H1 (cell line): ENCODE measurements at regions not wholly inside any gene's neighbourhood (a gene's known extent, or its start where the extent isn't known, plus 50 kb on each side); places are given as distances from the start of the nearest gene placed in this dataset.

Experiments
- CTCF ChIA-PET: fragments of 300-600 bp; sonication (Branson Sonifier 250); formaldehyde crosslinking; loops from one replicate; lab custom pipeline; 2021; ENCODE audit not compliant: partially characterized antibody; lab: Charles Lee
- POLR2A ChIA-PET: fragments of 300-600 bp; sonication (Branson Sonifier 250); formaldehyde crosslinking; loops from one replicate; lab custom pipeline; 2021; ENCODE audit warnings: inconsistent platforms; ENCODE audit not compliant: partially characterized antibody; lab: Charles Lee
- DNase-seq, 2 experiments: peaks; one replicate each; pipeline versions ENCODE4 v3.0.0 to v3.0.0-alpha.2; 2010 to 2022; ENCODE audit warnings: low spot score in 2 of 2, low read depth in 1 of 2, mixed read lengths in 1 of 2
- FAIRE-seq: peaks from 2 replicates; lab custom pipeline; 2011; peaks lifted over from hg19 to GRCh38; lab: Jason Lieb, UNC
- H2AFZ ChIP-seq: 2 replicates; pipeline ENCODE4 v1.8.1; 2012; ENCODE audit warnings: low read length, inconsistent platforms
- H2AK5ac ChIP-seq: 2 replicates; pipeline ENCODE4 v1.6.1; 2013; ENCODE audit warnings: low read depth, low read length
- H2BK120ac ChIP-seq: replicated peaks from 2 replicates; pipeline ENCODE3; 2013; ENCODE audit warnings: low read depth, low read length, inconsistent platforms
- H2BK12ac ChIP-seq: 2 replicates; pipeline ENCODE4 v1.6.1; 2013; ENCODE audit warnings: low read depth, low read length
- H2BK15ac ChIP-seq: 2 replicates; pipeline ENCODE4 v1.6.1; 2013; ENCODE audit warnings: low read length
- H2BK20ac ChIP-seq: 2 replicates; pipeline ENCODE4 v1.6.1; 2013; ENCODE audit warnings: low read length
- H2BK5ac ChIP-seq: 2 replicates; pipeline ENCODE4 v1.6.1; 2013; ENCODE audit warnings: low read depth, low read length
- H3K14ac ChIP-seq: 2 replicates; pipeline ENCODE4 v1.6.1; 2013; ENCODE audit warnings: inconsistent platforms; ENCODE audit not compliant: insufficient read length
- H3K18ac ChIP-seq: 2 replicates; pipeline ENCODE4 v1.6.1; 2013; ENCODE audit warnings: low read length; ENCODE audit errors: extremely low read depth
- H3K23ac ChIP-seq: 2 replicates; pipeline ENCODE4 v1.6.1; 2013; ENCODE audit warnings: inconsistent platforms; ENCODE audit not compliant: insufficient read length
- H3K23me2 ChIP-seq: 2 replicates; pipeline ENCODE4 v1.6.1; 2013; ENCODE audit warnings: low read depth, low read length
- H3K27ac ChIP-seq: 2 replicates; pipeline ENCODE4 v1.6.1; 2011; ENCODE audit warnings: low read depth, low read length, inconsistent platforms
- H3K27me3 ChIP-seq, 4 experiments: replicated peaks in 1 of 4; 1 replicate in 1 of 4; 2 replicates in 3 of 4; pipeline versions ENCODE4 v1.6.1 to v1.8.1; 2011 to 2013; ENCODE audit warnings: low read length in 3 of 4, mild to moderate bottlenecking in 3 of 4, inconsistent platforms in 2 of 4, mixed read lengths in 2 of 4, moderate library complexity in 1 of 4; ENCODE audit not compliant: control insufficient read depth in 3 of 4, insufficient read depth in 3 of 4; ENCODE audit errors: extremely low read depth in 1 of 4
- H3K36me3 ChIP-seq, 4 experiments: 2 replicates each; pipeline versions ENCODE4 v1.6.1 to v1.8.1; 2011 to 2013; ENCODE audit warnings: mild to moderate bottlenecking in 4 of 4, low read length in 3 of 4, moderate library complexity in 2 of 4, control low read depth in 1 of 4, inconsistent platforms in 1 of 4; ENCODE audit not compliant: insufficient read depth in 4 of 4, control insufficient read depth in 2 of 4
- H3K4ac ChIP-seq: replicated peaks from 2 replicates; pipeline ENCODE3; 2013; ENCODE audit warnings: low read length, low read depth, mixed read lengths, inconsistent platforms; ENCODE audit not compliant: insufficient read length
- H3K4me1 ChIP-seq, 4 experiments: replicated peaks in 1 of 4; 1 replicate in 1 of 4; 2 replicates in 3 of 4; pipeline versions ENCODE4 v1.6.1 to v1.8.1; 2011 to 2013; ENCODE audit warnings: low read length in 3 of 4, inconsistent platforms in 2 of 4, mixed read lengths in 1 of 4; ENCODE audit not compliant: insufficient read depth in 4 of 4, control insufficient read depth in 3 of 4
- H3K4me2 ChIP-seq, 2 experiments: 2 replicates each; pipeline versions ENCODE4 v1.6.1 to v1.8.1; 2011 to 2013; ENCODE audit warnings: low read depth in 2 of 2, low read length in 2 of 2, control low read depth in 1 of 2, inconsistent platforms in 1 of 2, mild to moderate bottlenecking in 1 of 2; ENCODE audit not compliant: insufficient read depth in 1 of 2
- H3K4me3 ChIP-seq, 4 experiments: fragments of 200-600, 300-600 bp in 1 of 4; sonication (generic), shearing (Covaris generic), sonication (Bioruptor Twin) in 1 of 4; 2 replicates each; pipeline versions ENCODE4 v1.5.1 to v1.8.1; 2011 to 2016; ENCODE audit warnings: low read length in 4 of 4, low read depth in 3 of 4, control low read depth in 2 of 4, inconsistent platforms in 2 of 4, mild to moderate bottlenecking in 2 of 4, mixed read lengths in 1 of 4, moderate library complexity in 1 of 4; ENCODE audit not compliant: insufficient read depth in 2 of 4; ENCODE audit errors: extremely low read depth in 1 of 4
- H3K56ac ChIP-seq: replicated peaks from 2 replicates; pipeline ENCODE3; 2013; ENCODE audit warnings: low read depth, mild to moderate bottlenecking, mixed read lengths, low read length, inconsistent platforms; ENCODE audit not compliant: insufficient read length
- H3K79me1 ChIP-seq: 2 replicates; pipeline ENCODE4 v1.6.1; 2013; ENCODE audit warnings: low read depth, low read length, control low read depth
- H3K79me2 ChIP-seq, 2 experiments: 2 replicates each; pipeline versions ENCODE4 v1.6.1 to v1.8.1; 2012 to 2013; ENCODE audit warnings: low read length in 2 of 2, mild to moderate bottlenecking in 2 of 2, inconsistent platforms in 1 of 2; ENCODE audit not compliant: insufficient read depth in 2 of 2, control insufficient read depth in 1 of 2
- H3K9ac ChIP-seq, 4 experiments: replicated peaks in 1 of 4; 1 replicate in 1 of 4; 2 replicates in 3 of 4; pipeline versions ENCODE4 v1.6.1 to v1.8.1; 2011 to 2013; ENCODE audit warnings: low read depth in 3 of 4, low read length in 3 of 4, control low read depth in 2 of 4, mild to moderate bottlenecking in 2 of 4, moderate library complexity in 2 of 4, inconsistent platforms in 1 of 4; ENCODE audit errors: extremely low read depth in 1 of 4
- H3K9me3 ChIP-seq, 2 experiments: 2 replicates each; pipeline versions ENCODE4 v1.6.1 to v1.8.1; 2012 to 2013; ENCODE audit warnings: mild to moderate bottlenecking in 2 of 2, moderate library complexity in 2 of 2, control low read depth in 1 of 2, inconsistent platforms in 1 of 2, low read depth in 1 of 2, low read length in 1 of 2, mixed read lengths in 1 of 2; ENCODE audit not compliant: insufficient read depth in 2 of 2
- H4K20me1 ChIP-seq, 2 experiments: replicated peaks in 1 of 2; 2 replicates each; pipeline versions ENCODE3 to v1.8.1; 2011 to 2013; ENCODE audit warnings: inconsistent platforms in 2 of 2, low read length in 2 of 2, mild to moderate bottlenecking in 1 of 2; ENCODE audit not compliant: insufficient read depth in 2 of 2, control insufficient read depth in 1 of 2
- H4K5ac ChIP-seq: 2 replicates; pipeline ENCODE4 v1.6.1; 2013; ENCODE audit warnings: low read length, low read depth, mixed read lengths, inconsistent platforms; ENCODE audit not compliant: insufficient read length
- H4K8ac ChIP-seq: 2 replicates; pipeline ENCODE4 v1.8.0; 2013; ENCODE audit warnings: mild to moderate bottlenecking, moderate library complexity, low read length, inconsistent platforms; ENCODE audit not compliant: insufficient read depth; ENCODE audit errors: extremely low read depth
- H4K91ac ChIP-seq: replicated peaks from 2 replicates; pipeline ENCODE3; 2013; ENCODE audit warnings: low read length, mixed read lengths, inconsistent platforms; ENCODE audit not compliant: insufficient read length
- ASH2L ChIP-seq: fragments of 200-600, 300-600 bp; sonication (generic); IDR thresholded peaks from one replicate; pipeline ENCODE4 v1.7.1; 2017; ENCODE audit warnings: low read length
- SIN3A ChIP-seq, 2 experiments: IDR thresholded peaks in 1 of 2; conservative IDR thresholded peaks in 1 of 2; 2 replicates each; pipeline ENCODE4 v1.6.1; 2011 to 2012; ENCODE audit warnings: low read length in 2 of 2, improper control_type of control experiment in 1 of 2, low read depth in 1 of 2, mild to moderate bottlenecking in 1 of 2
- TEAD4 ChIP-seq: IDR thresholded peaks from 2 replicates; pipeline ENCODE4 v1.6.1; 2012; ENCODE audit warnings: low read depth, low read length, inconsistent platforms, mixed read lengths
- WGBS, 2 experiments: shearing (Covaris generic) in 1 of 2; methylation state at CpG; one replicate each; pipeline versions ENCODE4 v1.1.6 to v1.1.7; 2013 to 2015; ENCODE audit warnings: low lambda C conversion rate in 2 of 2, mixed read lengths in 2 of 2, inconsistent platforms in 1 of 2, low coverage in 1 of 2, missing lambda C conversion rate in 1 of 2; ENCODE audit not compliant: insufficient replicate concordance in 2 of 2, insufficient coverage in 1 of 2, insufficient read length in 1 of 2; ENCODE audit errors: extremely low coverage in 1 of 2, missing lambda C conversion rate in 1 of 2; 5-methylcytosine and 5-hydroxymethylcytosine counted together

DNA sequence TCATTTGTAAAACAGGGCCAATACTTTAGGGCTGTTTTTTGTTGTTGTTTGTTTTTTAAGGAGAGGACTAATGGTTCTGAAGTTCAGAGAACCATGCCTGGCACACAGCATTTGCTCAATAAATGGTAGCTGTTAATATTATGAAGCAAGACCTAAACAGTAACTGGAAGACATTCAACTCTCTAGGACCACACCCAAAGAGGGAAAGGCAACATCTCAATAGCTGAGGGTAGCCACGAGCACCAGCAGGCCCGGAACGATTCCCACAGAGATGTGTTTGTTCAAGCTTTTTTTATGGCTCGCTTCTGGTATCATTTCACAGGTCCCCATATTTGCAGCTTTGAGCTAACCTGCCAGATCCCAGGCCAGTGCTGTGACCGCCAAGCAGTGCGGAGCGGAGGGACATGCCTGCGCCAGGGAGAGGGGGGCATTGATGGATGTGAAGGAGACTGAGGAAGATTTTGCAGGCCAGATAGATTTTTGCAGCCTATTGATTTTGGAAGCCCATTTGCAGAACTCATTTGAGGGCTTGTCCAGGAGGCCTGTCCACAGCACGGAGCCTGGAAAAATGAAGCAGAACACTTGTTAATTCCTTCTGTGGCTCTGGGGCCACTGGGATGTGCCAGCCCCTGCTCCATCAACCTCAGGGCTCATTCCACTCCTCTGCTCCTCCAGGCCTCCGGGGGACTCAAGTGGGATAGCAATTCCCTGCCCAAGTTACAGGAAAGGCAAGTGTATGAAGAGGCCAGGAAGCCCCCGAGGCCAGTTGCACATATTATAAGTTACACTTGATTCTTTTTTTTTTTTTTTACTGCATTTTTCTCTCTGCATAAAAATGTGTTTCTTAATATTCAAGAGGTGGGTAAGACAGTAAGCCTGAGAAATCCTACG lies 57.3 kb upstream of the FGFR2 start:
- Histone ChIP-seq H3K4me1 (peaks cover 0 to 4% (median 0%) of the 10 kb centered on the region in 4 experiments; a peak in 1 of 7 replicates), H4K5ac (no peak overlapping the region), H2BK5ac (no peak overlapping the region), H2BK15ac (no peak overlapping the region), H3K23ac (no peak overlapping the region), H3K36me3 (no peaks in the 10 kb centered on the region), H3K14ac (no peak overlapping the region), H2AFZ (no peak overlapping the region), H3K4me2 (no peak overlapping the region), H2BK20ac (no peak overlapping the region), H2BK12ac (no peak overlapping the region), H2BK120ac (no peak overlapping the region), H4K91ac (no peak overlapping the region), H3K23me2 (no peaks in the 10 kb centered on the region), H3K18ac (no peak overlapping the region), H3K79me1 (no peaks in the 10 kb centered on the region), H2AK5ac (no peak overlapping the region), H3K27ac (no peak overlapping the region), H3K9ac (no peak overlapping the region), H4K8ac (no peak overlapping the region; the same call in 1 of the 2 replicates), H3K56ac (no peak overlapping the region), H3K4me3 (no peak overlapping the region), H3K9me3 (no peaks in the 10 kb centered on the region), H3K4ac (no peak overlapping the region), H3K27me3 (no peaks in the 10 kb centered on the region), H3K79me2 (no peaks in the 10 kb centered on the region), H4K20me1 (no peaks in the 10 kb centered on the region)
- DNase-seq (no peak), FAIRE-seq (no peak)
- 89% methylated on average over 12 of the region's 12 CpGs; no CpG with 5 or more reads in 1 of the 2 experiments for WGBS, 2 experiments
- ChIA-PET POLR2A (no interaction called here), CTCF (interaction anchor here (0.8 to 2.4 kb wide), 7 partner anchors 8 to 234 kb away, joined by 3 to 17 read pairs (median 3); no protein-coding TSS in a partner anchor)
- no peak for TF ChIP-seq ASH2L
- TF ChIP-seq SIN3A (conservative IDR thresholded peaks at IDR 0.05 in 1 of 2, IDR thresholded peaks at IDR 0.05 in 1 of 2; ENCODE audit: low read depth in 1 of 2, low read length in 2 of 2) = no peak
- no peak for TF ChIP-seq TEAD4
